GM20000 (cell line): ENCODE measurements at regions not wholly inside any gene's neighbourhood (a gene's known extent, or its start where the extent isn't known, plus 50 kb on each side); places are given as distances from the start of the nearest gene placed in this dataset.
"Not testable (repeated sequence)": the region's sequence is repeated elsewhere in the genome, so short reads cannot be mapped to it uniquely, and the experiment has no call there.

Experiments
- DNase-seq: peaks from one replicate; pipeline ENCODE4 v3.0.0; 2012; ENCODE audit warnings: low spot score
- CTCF ChIP-seq: IDR thresholded peaks from 2 replicates; pipeline ENCODE4 v1.5.1; 2012; ENCODE audit warnings: mild to moderate bottlenecking, control low read depth; ENCODE audit errors: extremely low read depth, missing control alignments

- TF ChIP-seq CTCF, result no peak
- DNase-seq, result peak; percentile 18
Observed at GRCh38 chr5:17412760-17413671, 85.0 kb upstream of the TAF11L2 start.

- DNase-seq, result no peak
- no peak for TF ChIP-seq CTCF
Observed at GRCh38 chr5:17413691-17414090, 84.3 kb upstream of the TAF11L2 start.

GRCh38 chr5:17415321-17415758, 82.7 kb upstream of the TAF11L2 start:
- TF ChIP-seq CTCF, result no peak
- DNase-seq, result no peak

GRCh38 chr5:17416374-17416773, 81.7 kb upstream of the TAF11L2 start:
- DNase-seq, result not testable (repeated sequence)

GRCh38 chr5:17424674-17425073, 73.4 kb upstream of the TAF11L2 start:
- DNase-seq, result no peak
- no peak for TF ChIP-seq CTCF

GRCh38 chr5:17425385-17426070, 72.5 kb upstream of the TAF11L2 start:
- peak; percentile 23 for DNase-seq
- TF ChIP-seq CTCF, result no peak

GRCh38 chr5:17426104-17426749, 71.8 kb upstream of the TAF11L2 start:
- peak; percentile 34 for DNase-seq
- TF ChIP-seq CTCF, result no peak
